T47D (cell line): ENCODE measurements at regions not wholly inside any gene's neighbourhood (a gene's known extent, or its start where the extent isn't known, plus 50 kb on each side); places are given as distances from the start of the nearest gene placed in this dataset.

Experiments used
- DNase-seq, 2 experiments: peaks; one replicate each; pipeline versions ENCODE4 v3.0.0 to v3.0.0-alpha.2; 2011 to 2012; ENCODE audit warnings: low read depth in 1 of 2, low spot score in 1 of 2
- JUND ChIP-seq: IDR thresholded peaks from 2 replicates; pipeline ENCODE4 v1.6.1; 2012; ENCODE audit warnings: low read depth
- in situ Hi-C: cut with HindIII; loops from 2 replicates; pipeline ENCODE4 v1.10.0; 2016; ENCODE audit warnings: low sequenced_read_pairs, low pct_unique_long_range_greater_than_20kb

DNA sequence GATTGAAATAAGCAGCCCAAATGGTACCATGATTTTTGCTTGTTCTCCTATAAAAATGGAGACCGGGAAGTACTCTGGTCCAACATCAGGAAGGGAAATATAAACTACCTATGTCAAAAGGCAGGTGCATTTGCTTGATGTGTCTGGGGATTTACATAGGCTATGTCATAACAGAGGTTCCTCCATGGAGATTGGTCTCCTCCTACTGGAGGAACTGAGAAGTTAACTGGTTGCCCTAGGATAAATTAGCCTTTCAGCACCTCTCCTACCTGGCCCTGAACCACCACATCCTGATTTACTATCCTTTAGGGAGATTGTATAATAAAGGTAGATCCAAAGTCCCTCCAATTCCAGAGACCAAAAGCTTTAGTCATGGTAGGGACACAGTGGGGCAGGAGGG lies 1109.3 kb upstream of the B3GALT2 start:
- no peak for TF ChIP-seq JUND
- in situ Hi-C loops: no loop called here
- peak; percentile 18 to 80 for DNase-seq

DNA sequence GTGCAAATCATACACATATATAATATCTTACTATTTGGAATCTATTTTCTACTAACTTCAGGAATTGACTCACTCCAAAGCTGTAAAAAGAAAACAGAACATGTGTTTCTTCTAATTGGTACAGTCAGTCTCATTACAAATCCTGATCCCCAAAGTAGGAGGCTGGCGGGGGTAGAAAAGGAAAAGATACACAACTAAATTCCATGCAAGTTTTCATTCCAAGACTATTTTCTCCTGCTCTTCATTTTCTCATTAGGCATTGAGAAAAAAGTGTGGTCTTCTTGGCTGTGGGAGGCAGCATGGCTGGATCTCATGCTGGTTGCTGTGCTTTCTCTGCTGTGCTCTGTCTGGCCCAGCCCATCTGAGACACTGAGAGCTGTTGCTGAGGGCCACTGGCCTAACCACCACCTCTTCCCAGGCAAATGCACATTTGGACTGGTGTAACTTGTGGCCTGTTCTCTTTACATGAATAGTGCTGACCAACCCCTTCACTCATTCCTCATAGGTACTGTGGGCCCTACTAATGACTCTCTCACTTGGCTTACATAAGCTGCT lies 1107.5 kb upstream of the B3GALT2 start:
- no peak for TF ChIP-seq JUND
- in situ Hi-C loops: no loop called here
- DNase-seq: no peak

DNA sequence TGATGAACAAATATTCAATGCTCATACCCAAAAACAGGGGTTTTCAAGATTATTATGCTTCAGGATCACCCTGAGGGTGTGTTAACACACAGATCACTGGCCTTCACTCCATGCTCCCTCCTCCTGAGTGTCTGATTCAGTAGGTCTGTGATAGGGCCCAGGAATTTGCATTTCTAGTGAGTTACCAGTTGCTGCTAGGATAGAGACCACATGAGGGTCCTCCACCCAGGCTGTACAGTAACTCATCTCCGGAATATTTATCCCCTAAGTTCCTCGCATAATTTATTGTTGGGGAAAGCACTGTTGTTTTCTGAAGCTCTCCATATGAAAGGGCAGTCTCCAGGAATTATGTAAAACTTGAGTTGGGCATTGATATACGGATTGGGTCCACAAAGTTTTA lies 1106.6 kb upstream of the B3GALT2 start:
- in situ Hi-C loops: no loop called here
- TF ChIP-seq JUND: no peak
- no peak for DNase-seq

DNA sequence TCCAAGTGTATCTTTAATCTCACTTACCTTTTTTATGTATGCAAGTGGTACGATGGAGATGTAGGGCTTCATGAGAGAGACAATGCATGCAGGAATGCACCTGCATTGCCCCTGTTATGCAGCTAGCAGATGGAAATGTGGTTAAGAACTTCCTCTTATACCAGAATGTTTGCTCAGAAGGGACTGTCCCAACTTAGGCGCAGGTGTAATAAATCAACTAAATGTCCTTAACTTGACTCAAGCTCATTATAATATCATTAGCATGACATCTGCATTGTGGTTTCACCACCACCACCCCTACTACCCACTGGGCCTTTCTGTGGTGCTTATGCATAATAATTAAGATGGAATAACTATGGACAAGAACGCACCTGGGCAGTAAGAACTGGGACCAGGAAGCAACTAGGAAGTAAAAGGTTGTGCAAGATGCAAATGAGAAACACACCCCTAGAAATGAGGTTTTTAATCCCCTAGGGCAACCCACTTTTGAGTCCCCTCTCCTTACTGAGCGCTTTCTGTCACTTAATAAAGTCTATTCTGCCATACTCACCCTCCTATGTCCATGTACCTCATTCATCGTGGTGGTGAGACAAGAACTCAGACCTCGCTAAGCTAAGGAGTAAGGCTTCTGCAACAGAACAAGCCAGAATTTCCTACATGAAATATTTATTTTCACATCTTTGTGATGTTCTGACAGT lies 1103.3 kb upstream of the B3GALT2 start:
- in situ Hi-C loops: no loop called here
- DNase-seq: no peak
- no peak for TF ChIP-seq JUND

DNA sequence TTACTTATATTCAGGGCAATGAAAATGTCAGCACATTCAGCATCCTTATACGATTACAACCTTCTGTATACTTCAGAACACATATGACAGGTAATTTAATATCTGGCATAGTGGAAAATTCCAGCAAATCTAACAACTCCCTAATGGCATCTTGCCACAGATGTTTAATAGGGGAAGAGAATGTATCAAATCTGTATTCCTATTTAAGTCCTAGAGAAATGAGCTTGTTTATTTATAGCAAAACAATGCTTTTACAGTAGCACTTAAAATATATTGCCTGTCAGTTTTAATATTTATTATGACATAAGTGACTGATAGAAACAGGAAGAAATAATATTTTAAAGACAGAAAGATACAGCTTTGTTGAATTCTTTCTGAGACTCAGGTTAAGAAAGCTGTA lies 1101.8 kb upstream of the B3GALT2 start:
- in situ Hi-C loops: no loop called here
- no peak for TF ChIP-seq JUND
- no peak for DNase-seq

DNA sequence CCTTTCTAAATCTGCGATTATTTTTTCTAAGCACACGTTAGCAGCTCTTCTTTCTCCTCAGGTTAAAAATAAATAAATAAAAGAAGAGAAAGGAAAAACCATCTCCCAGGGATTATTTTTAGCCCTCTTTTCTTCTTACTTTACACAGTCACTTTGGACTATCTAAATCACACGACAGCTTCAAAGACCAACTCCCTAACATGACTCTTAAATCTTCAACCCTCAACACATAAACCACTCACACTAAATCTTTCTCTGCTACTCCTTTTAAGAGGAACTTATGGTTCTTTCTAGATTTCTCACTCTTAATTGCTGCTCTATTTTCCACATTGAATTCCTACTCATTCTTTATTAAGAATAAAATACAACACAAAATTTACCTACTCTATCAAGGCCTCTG lies 1095.0 kb upstream of the B3GALT2 start:
- TF ChIP-seq JUND: no peak
- no peak for DNase-seq
- in situ Hi-C loops: no loop called here

DNA sequence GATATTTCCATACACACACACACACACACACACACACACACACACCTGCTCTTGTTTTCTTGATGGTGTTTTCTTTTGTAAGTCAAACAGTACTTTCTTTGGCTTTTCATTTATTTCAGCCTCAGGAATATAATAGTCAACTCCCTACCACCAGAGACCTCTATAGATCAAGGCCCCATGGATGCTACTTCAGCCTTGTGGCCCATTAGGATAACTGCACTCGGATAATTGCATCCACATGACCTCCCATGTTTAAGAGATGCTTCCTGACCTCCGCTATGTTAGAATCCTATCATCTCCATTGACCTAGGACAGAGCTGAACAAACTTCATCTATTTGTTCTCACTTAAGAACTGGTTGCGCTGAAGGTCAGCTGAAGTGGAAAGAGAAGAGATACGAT lies 1094.0 kb upstream of the B3GALT2 start:
- in situ Hi-C loops: no loop called here
- no peak for DNase-seq
- TF ChIP-seq JUND: no peak

DNA sequence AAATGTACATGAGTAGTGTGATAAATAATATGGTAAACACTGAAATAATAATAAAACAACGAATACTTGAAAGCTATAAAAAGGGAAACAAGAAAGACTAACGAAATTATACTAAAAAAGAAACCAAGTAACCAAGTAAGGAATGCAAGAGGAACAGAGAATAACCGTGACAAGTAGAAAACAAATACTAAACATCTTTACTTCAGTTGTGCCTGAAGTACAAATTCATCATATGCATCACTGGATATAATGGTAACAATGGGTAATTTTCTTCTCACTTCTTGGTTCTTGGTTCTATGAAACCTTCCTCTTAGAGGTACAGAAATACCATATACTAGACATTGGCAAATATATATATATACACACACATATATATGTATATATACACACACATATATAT lies 1093.6 kb upstream of the B3GALT2 start:
- no peak for TF ChIP-seq JUND
- no peak for DNase-seq
- in situ Hi-C loops: no loop called here

DNA sequence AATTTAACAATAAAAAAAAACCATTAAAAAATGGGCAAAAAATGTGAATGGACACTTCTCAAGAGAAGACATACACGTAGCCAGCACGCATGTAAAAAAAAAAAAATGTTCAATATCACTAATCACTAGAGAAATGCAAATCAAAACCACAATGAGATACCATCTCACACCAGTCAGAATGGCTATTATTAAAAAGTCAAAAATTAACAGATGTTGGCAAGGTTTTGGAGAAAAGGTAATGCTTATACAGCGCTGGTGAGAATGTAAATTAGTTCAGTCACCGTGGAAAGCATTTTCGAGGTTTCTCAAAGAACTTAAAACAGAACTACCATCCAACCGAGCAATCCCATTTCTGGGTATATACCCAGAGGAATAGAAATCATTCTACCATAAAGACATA lies 1091.5 kb upstream of the B3GALT2 start:
- TF ChIP-seq JUND: no peak
- in situ Hi-C loops: no loop called here

DNA sequence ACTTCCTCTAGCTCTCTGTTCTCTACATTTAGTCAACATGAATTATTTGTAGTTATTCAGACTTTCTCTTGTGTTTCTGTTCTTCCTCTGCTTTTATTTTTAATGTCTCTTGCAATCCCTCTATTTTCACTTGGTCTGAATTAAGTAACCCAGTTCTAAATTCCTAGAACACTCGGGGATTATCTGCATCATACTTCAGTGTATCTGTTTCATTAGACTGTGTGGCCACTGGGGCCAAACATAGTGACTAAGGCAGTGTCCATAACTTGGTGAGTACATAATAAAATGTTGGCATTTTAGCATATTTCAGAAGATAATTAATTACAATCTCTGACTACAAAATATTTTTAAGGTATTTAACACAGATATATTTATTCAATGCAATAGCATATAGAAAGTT lies 1087.2 kb upstream of the B3GALT2 start:
- in situ Hi-C loops: no loop called here
- DNase-seq: no peak
- TF ChIP-seq JUND: no peak

More for the DNA sequence above, 1091.5 kb upstream of the B3GALT2 start:
- DNase-seq: no peak

DNA sequence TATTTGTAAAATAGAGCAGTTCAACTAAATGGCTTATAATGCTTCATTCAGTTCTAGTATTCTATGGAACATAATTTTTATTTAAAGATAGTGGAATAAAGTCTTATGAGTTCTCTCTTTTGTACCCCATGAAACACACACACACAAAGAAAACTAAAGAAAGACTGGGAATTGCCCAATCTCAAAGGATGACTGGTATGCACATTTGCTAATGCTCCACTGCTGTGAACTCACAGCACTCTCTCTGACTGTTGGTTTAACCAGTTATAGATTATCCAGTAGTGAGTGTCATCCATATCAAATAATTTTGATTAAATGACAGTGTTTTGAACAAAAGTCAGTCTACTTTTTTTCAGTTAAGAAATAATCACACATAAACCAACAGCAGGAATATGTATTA lies 1082.4 kb upstream of the B3GALT2 start:
- TF ChIP-seq JUND: no peak
- in situ Hi-C loops: no loop called here
- DNase-seq: no peak

DNA sequence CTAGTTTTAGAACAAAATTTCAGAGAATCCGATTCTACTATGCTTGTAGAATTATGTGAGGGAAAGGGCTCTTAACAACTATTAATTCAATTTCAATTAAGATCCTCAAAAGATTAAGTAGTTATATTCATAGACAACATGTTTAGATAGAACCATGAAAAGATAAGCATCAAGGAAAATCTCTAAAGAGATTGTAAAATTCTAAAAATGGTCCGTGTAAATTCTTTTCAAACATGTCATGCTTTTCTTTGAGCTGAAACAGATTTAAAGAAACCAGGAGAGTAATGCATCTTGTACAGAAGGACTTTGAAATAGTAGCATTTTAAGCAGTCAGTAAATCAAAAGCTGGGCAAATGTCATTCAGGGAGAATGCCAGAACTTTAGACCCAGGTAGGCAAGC lies 1080.6 kb upstream of the B3GALT2 start:
- in situ Hi-C loops: no loop called here
- no peak for TF ChIP-seq JUND
- DNase-seq: no peak

DNA sequence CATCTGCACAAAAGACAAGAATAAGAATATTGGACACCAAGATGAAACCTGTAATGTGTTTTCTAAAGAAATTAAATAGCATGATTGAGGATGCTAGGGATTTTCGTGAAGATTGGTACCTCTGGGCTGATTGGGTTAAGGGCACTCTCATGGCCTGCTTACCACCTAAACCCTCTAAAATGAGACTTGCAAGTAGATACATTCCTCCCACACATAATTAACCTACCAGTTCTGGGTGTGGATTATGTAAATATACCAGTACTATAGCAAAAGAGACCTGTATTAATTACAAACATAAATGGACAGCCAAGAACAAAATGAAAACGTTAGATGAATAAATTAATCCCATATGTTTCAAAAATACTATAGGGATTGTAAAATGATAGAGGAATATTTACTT lies 1069.6 kb upstream of the B3GALT2 start:
- no peak for TF ChIP-seq JUND
- in situ Hi-C loops: no loop called here
- DNase-seq: no peak

DNA sequence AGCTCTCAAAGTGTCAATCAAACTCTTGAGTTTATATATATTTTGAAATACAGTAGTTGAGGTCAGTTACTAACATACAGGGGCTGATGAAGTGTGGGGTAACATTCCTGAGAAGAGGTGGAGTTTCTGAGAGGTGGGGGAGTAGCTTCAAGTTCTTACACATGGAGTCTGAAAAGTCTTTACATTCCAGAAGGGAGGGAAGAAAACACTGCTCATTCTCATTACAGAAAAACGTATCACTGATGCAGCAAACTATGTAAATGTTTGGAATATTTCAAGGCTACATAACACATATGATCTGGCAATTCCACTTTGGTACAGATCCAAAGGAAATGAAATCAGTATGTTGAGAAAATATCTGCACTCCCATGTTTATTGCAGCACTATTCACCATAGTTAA lies 1065.8 kb upstream of the B3GALT2 start:
- no peak for DNase-seq
- TF ChIP-seq JUND: no peak
- in situ Hi-C loops: no loop called here
